Pancreas (tissue), 10 donors: ENCODE measurements at regions not wholly inside any gene's neighbourhood (a gene's known extent, or its start where the extent isn't known, plus 50 kb on each side); places are given as distances from the start of the nearest gene placed in this dataset.

ENCODE experiments used
- ATAC-seq, 4 donors: fragments of 200-7000 bp; cut with Tn5 transposase; one replicate each; pipeline versions ENCODE4 v1.8.0 to v1.9.1; 2020; ENCODE audit warnings: mild to moderate bottlenecking in 4 of 4, moderate library complexity in 4 of 4
- DNase-seq, 6 donors: peaks; one replicate each; pipeline ENCODE4 v3.0.0-alpha.2; 2020
- FAIRE-seq: peaks from 2 replicates; lab custom pipeline; 2012; peaks lifted over from hg19 to GRCh38; lab: Jason Lieb, UNC
- H3K27ac ChIP-seq, 4 donors: fragments of 200-600 bp; sonication (generic); 1 replicate in 3 of 4; 2 replicates in 1 of 4; pipeline versions ENCODE4 v1.5.0 to v1.8.0; 2020
- H3K27me3 ChIP-seq, 4 donors: fragments of 200-600 bp; one replicate each; pipeline ENCODE4 v1.8.0; 2021
- H3K36me3 ChIP-seq, 3 donors: fragments of 200-600 bp; sonication (generic) in 1 of 3; one replicate each; pipeline versions ENCODE4 v1.5.0 to v1.8.0; 2020 to 2021
- H3K4me1 ChIP-seq, 3 donors: fragments of 200-600 bp; one replicate each; pipeline ENCODE4 v1.8.0; 2021
- H3K4me3 ChIP-seq, 4 donors: fragments of 200-600 bp; sonication (generic) in 2 of 4; one replicate each; pipeline versions ENCODE4 v1.5.0 to v1.8.0; 2020 to 2021
- H3K9me3 ChIP-seq, 4 donors: fragments of 200-600 bp; one replicate each; pipeline ENCODE4 v1.8.0; 2021
- WGBS, 2 donors: extraction: QIAGEN DNeasy Blood & Tissue Kit; methylation state at CpG; one replicate each; pipeline ENCODE4 v1.1.7; 2013; 5-methylcytosine and 5-hydroxymethylcytosine counted together
- intact Hi-C, 3 donors: fragments of 100-400 bp; cut with DNase I; formaldehyde crosslinking; loops; one replicate each; pipeline versions ENCODE4 v1.11.1 to v1.14.2; 2022
- TF ChIP-seq, protein P1 (sequence below), 4 donors: fragments of 200-600 bp; sonication (generic) in 3 of 4; IDR thresholded peaks; one replicate each; pipeline versions ENCODE4 v1.5.0 to v1.8.0; 2021; ENCODE audit warnings: antibody characterized with exemption in 4 of 4
- donor health status: healthy with polysubstance abuse.
- donor health status: DM: no; HTN: no; CAD: no; lungs with moderate emphysema.
- donor health status: DM: no; HTN: no; CAD: no.
- donor health status: control.
- donor health status: control.
- donor health status: Bipolar disorder and iron deficiency.
- donor health status: DM: yes; HTN: yes; CAD: no.
- donor health status: DM: no; HTN: no; CAD: no.
- donor health status: DM: no; HTN: no; CAD: no.
- donor health status: DM: yes; HTN: yes; CAD: no.

DNA sequence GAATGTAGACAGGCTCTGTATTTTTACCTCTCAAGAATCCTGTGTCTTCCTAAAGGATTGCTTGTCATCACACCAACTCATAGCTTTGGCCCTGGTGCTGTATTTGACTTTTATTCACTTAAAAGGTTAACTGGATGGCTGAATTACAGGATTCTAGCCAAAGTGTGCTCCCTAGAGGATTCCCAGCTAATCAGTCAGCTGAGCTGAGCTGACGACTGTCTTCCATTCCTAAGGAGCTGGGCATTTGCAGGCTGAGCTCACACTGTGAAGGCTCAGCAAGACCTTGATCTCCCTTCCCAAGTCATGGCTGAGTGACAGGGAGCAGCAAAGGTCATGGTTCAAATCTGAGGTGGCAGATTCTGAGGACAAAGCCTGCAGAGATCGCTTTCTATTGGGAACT, 59.0 kb upstream of the PALM2AKAP2 start:
- H3K4me1 ChIP-seq: no peaks in the 10 kb centered on the region
- H3K27me3 ChIP-seq: no peaks in the 10 kb centered on the region
- no peaks in the 10 kb centered on the region for H3K9me3 ChIP-seq
- no peak for ATAC-seq
- 64 to 70% methylated on average over 2 of the region's 2 CpGs for WGBS, 2 donors
- H3K4me3 ChIP-seq: no peak overlapping the region
- no peaks in the 10 kb centered on the region for H3K36me3 ChIP-seq
- no peak for FAIRE-seq
- no peak overlapping the region for H3K27ac ChIP-seq
- TF ChIP-seq, protein P1, sequence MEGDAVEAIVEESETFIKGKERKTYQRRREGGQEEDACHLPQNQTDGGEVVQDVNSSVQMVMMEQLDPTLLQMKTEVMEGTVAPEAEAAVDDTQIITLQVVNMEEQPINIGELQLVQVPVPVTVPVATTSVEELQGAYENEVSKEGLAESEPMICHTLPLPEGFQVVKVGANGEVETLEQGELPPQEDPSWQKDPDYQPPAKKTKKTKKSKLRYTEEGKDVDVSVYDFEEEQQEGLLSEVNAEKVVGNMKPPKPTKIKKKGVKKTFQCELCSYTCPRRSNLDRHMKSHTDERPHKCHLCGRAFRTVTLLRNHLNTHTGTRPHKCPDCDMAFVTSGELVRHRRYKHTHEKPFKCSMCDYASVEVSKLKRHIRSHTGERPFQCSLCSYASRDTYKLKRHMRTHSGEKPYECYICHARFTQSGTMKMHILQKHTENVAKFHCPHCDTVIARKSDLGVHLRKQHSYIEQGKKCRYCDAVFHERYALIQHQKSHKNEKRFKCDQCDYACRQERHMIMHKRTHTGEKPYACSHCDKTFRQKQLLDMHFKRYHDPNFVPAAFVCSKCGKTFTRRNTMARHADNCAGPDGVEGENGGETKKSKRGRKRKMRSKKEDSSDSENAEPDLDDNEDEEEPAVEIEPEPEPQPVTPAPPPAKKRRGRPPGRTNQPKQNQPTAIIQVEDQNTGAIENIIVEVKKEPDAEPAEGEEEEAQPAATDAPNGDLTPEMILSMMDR (IDR thresholded peaks at IDR 0.05): no peak
- DNase-seq: no peak
- intact Hi-C loops: no loop called here

DNA sequence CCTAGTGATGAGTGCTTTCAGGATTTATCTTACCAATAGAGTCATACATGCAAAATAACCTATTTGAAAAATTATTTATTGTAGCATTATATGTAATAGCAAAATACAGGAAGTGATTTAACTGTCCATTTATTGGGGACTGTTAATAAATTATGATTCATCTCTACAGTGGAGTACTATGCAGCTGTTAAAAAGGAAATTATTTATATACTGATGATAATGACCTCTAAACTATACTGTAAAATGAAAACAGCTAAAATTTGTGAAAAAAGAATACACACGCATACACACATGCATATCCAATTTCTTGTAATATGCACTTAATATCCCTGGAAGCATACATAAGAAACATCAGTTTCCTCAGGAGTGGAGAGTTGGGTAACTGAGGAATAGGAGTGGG, 58.0 kb upstream of the PALM2AKAP2 start:
- DNase-seq (no peak), ATAC-seq (no peak), FAIRE-seq (no peak)
- TF ChIP-seq, protein P1 (IDR thresholded peaks at IDR 0.05): no peak
- no peaks in the 10 kb centered on the region for H3K36me3 ChIP-seq
- WGBS, 2 donors: 81 to 90% methylated on average over 1 of the region's 1 CpG
- no peak overlapping the region for H3K27ac ChIP-seq
- no peaks in the 10 kb centered on the region for H3K27me3 ChIP-seq
- no peak overlapping the region for H3K4me3 ChIP-seq
- no peaks in the 10 kb centered on the region for H3K9me3 ChIP-seq
- intact Hi-C loops: no loop called here
- no peaks in the 10 kb centered on the region for H3K4me1 ChIP-seq

DNA sequence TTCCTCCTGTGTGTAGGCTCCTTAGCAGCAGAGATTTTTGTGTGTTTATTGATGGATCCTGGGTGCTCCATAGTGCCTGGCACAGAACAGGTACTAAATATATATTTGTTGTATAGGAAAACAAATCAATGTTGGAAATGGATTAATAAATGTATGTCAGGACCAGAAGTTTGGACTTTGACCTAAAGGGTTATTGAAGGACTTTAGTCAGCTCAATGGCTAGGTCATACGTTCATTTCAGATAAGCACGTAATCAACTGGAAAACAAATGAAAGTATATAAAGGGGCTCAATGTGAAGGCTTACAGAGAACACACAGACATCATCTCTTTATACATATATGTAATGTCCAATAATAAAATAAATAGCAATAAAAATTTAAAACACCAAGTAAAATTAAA, 56.2 kb upstream of the PALM2AKAP2 start:
- no peaks in the 10 kb centered on the region for H3K4me1 ChIP-seq
- no peak overlapping the region for H3K27ac ChIP-seq
- ATAC-seq (no peak), DNase-seq (no peak), FAIRE-seq (no peak)
- TF ChIP-seq, protein P1 (IDR thresholded peaks at IDR 0.05): no peak
- H3K4me3 ChIP-seq: no peak overlapping the region
- intact Hi-C loops: no loop called here
- no peaks in the 10 kb centered on the region for H3K36me3 ChIP-seq
- 30 to 37% methylated on average over 2 of the region's 2 CpGs for WGBS, 2 donors
- H3K9me3 ChIP-seq: no peaks in the 10 kb centered on the region
- H3K27me3 ChIP-seq: no peaks in the 10 kb centered on the region

DNA sequence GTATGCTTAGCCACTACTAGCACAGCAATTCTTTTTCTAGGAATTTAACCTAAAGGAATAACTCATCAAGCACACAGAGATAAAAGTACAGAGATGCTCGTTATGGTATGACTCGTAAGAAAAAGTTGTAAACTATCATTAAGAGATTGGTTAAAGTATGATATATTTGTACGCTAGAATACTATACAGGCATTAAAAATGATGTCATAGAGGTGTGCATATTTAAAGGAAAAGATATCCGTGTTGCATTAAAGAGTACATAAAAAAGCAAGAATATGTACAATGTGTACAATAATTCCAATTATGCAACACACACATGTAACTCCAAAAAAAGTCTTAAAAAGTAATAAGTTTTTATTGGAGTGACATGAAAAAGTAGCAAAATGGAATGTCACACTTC, 54.5 kb upstream of the PALM2AKAP2 start:
- H3K36me3 ChIP-seq: no peaks in the 10 kb centered on the region
- intact Hi-C loops: no loop called here
- DNase-seq: no peak
- no peak overlapping the region for H3K27ac ChIP-seq
- H3K9me3 ChIP-seq: no peaks in the 10 kb centered on the region
- no peak for FAIRE-seq
- no peak overlapping the region for H3K4me3 ChIP-seq
- WGBS, 2 donors: 82 to 87% methylated on average over 4 of the region's 4 CpGs
- no peaks in the 10 kb centered on the region for H3K4me1 ChIP-seq
- TF ChIP-seq, protein P1 (IDR thresholded peaks at IDR 0.05): no peak
- ATAC-seq: no peak
- H3K27me3 ChIP-seq: no peaks in the 10 kb centered on the region

DNA sequence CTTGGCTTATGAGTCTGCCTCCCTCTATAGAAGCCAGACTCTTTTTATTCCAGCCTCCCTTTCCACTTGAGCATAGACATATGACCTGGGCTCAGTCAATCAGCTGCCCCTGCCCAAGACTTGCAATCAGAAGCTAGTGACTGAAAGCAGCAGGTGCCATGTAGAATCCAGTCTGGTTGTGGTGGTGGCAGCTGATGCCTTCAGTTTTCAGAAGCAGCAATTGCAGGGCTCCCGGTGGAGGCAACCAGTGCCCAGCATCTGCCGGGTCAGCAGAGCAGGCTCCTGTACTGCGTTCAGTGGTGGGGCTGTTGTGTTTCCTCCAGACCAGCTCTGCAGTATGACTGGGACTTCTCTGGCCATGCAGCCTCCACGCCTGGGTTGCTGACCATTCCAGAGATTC, 53.9 kb upstream of the PALM2AKAP2 start:
- TF ChIP-seq, protein P1 (IDR thresholded peaks at IDR 0.05): no peak
- DNase-seq (no peak), FAIRE-seq (no peak), ATAC-seq (no peak)
- WGBS, 2 donors: 84 to 94% methylated on average over 4 of the region's 4 CpGs
- Histone ChIP-seq H3K36me3 (no peaks in the 10 kb centered on the region), H3K9me3 (no peaks in the 10 kb centered on the region), H3K4me1 (no peaks in the 10 kb centered on the region), H3K4me3 (no peak overlapping the region), H3K27me3 (no peaks in the 10 kb centered on the region), H3K27ac (no peak overlapping the region)
- intact Hi-C loops: no loop called here
